NCI-H2029 (cell line): ENCODE measurements at regions not wholly inside any gene's neighbourhood (a gene's known extent, or its start where the extent isn't known, plus 50 kb on each side); places are given as distances from the start of the nearest gene placed in this dataset.
"Not testable (repeated sequence)": the region's sequence is repeated elsewhere in the genome, so short reads cannot be mapped to it uniquely, and the experiment has no call there.

Experiments
- DNase-seq: peaks from one replicate; lab custom pipeline; 2025; lab: John Stamatoyannopoulos, UW

GRCh38 chr9:71273613-71274012, 152.2 kb upstream of the TRPM3 start:
- DNase-seq = no peak

- DNase-seq = no peak
These were observed 150.2 kb upstream of the TRPM3 start for GRCh38 chr9:71271602-71272001.

GRCh38 chr9:71270554-71270953, 149.1 kb upstream of the TRPM3 start:
- DNase-seq = no peak

- DNase-seq = no peak
These were observed 148.4 kb upstream of the TRPM3 start for GRCh38 chr9:71269859-71270258.

- DNase-seq = no peak
These were observed 147.6 kb upstream of the TRPM3 start for GRCh38 chr9:71268871-71269635.

- DNase-seq = no peak
These were observed 142.0 kb upstream of the TRPM3 start for GRCh38 chr9:71263451-71263850.

GRCh38 chr9:71260419-71260818, 139.0 kb upstream of the TRPM3 start:
- not testable (repeated sequence) for DNase-seq

GRCh38 chr9:71254592-71255277, 133.3 kb upstream of the TRPM3 start:
- no peak for DNase-seq

GRCh38 chr9:71253011-71253410, 131.6 kb upstream of the TRPM3 start:
- no peak for DNase-seq

- no peak for DNase-seq
These were observed 129.2 kb upstream of the TRPM3 start for GRCh38 chr9:71250581-71250980.

GRCh38 chr9:71249729-71250317, 128.4 kb upstream of the TRPM3 start:
- DNase-seq = no peak

- DNase-seq = no peak
These were observed 124.2 kb upstream of the TRPM3 start for GRCh38 chr9:71245651-71246050.

- DNase-seq = no peak
These were observed 122.5 kb upstream of the TRPM3 start for GRCh38 chr9:71243951-71244350.

GRCh38 chr9:71242081-71242480, 120.7 kb upstream of the TRPM3 start:
- no peak for DNase-seq

GRCh38 chr9:71237051-71237450, 115.6 kb upstream of the TRPM3 start:
- DNase-seq = no peak

GRCh38 chr9:71233646-71234045, 112.2 kb upstream of the TRPM3 start:
- DNase-seq = no peak

- DNase-seq = no peak
These were observed 102.6 kb upstream of the TRPM3 start for GRCh38 chr9:71223953-71224538.

- no peak for DNase-seq
These were observed 97.4 kb upstream of the TRPM3 start for GRCh38 chr9:71218774-71219173.

GRCh38 chr9:71213633-71214032, 92.2 kb upstream of the TRPM3 start:
- DNase-seq = no peak

- DNase-seq = no peak
These were observed 88.9 kb upstream of the TRPM3 start for GRCh38 chr9:71210326-71210725.

GRCh38 chr9:71209890-71210289, 88.5 kb upstream of the TRPM3 start:
- no peak for DNase-seq

- no peak for DNase-seq
These were observed 81.5 kb upstream of the TRPM3 start for GRCh38 chr9:71202931-71203330.

- no peak for DNase-seq
These were observed 70.3 kb upstream of the TRPM3 start for GRCh38 chr9:71191708-71192107.
